GM18861 (cell line): ENCODE measurements at regions not wholly inside any gene's neighbourhood (a gene's known extent, or its start where the extent isn't known, plus 50 kb on each side); places are given as distances from the start of the nearest gene placed in this dataset.
A peak's percentile ranks its signal among the peaks of the same experiment; 100 is the strongest.
"Not testable (repeated sequence)": the region's sequence is repeated elsewhere in the genome, so short reads cannot be mapped to it uniquely, and the experiment has no call there.

Source experiments
- ATAC-seq: cut with Tn5 transposase; IDR thresholded peaks from one replicate; pipeline ENCODE4 v1.9.1; 2021; ENCODE audit not compliant: unreplicated experiment

- ATAC-seq: peak; percentile 40
Measured at GRCh38 chr6:163707387-163708355, 293.2 kb downstream of the QKI start.

DNA sequence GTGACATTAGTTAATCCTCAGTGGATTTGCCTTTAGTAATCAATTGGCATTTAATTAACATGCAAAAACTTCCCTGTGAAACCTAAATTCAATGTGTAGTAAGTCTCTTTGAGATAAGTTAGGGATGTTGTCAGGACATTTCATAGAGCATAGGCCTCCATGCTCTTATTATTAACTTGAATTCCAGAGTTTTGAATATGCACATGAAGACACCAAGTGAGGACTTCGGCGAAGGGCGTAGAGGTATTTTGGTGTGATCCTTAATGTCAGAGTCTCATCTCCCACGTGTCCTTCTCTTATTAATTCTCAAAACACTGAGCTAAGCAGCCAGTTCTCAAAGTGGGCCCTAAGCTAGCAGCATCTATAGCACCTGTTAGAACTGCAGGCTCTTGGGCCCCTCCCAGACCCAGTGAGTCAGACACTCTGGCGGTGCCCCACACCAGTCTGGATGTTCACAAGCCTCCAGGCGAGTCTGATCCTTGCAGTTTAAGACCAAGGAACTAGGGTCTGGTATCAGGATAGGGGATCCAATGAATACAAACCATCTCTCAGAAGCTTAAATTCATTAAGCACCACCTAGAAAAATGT, 292.1 kb downstream of the QKI start:
- ATAC-seq: no peak

DNA sequence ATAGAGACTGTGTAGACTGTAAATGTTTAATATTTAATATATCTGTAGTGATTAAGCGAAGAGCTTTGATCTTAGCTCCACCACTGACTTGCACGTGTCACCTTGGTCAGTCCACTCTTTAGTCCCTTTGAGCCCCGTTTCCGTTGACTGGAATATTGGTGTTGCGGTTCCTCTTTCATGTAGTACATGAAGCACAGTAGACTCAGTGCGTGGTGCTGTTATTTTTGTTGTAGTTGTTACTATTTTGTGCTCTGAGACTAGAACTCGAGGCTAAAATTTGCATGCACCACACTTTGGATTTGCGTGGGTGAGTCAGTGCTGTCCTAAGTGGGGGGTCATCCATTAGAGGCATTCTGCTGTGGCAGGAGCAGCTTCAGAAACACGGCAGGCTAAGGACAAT, 291.4 kb downstream of the QKI start:
- peak; percentile 51 for ATAC-seq

GRCh38 chr6:163702736-163703135, 288.2 kb downstream of the QKI start:
- peak; percentile 16 for ATAC-seq

DNA sequence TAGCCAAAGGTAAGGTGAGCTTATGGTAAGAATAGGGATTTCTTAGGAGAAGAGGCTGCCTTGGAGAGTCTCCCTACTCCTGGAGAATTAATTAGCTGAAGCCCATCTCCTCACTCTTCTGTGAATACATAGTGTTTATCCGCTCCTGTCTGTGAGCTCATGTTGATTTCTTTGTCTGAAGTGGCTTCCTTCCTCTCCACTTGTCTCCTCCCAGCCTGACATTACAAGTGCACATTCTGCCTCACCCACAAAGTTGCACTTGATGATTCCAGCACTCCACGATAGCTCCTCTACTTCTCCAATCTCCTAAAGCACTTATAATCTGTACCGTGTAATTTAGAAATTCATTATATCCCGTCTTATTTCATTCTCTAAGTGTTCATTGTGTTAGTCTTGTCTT, 287.2 kb downstream of the QKI start:
- ATAC-seq: no peak

GRCh38 chr6:163698086-163698485, 283.6 kb downstream of the QKI start:
- ATAC-seq: no peak

DNA sequence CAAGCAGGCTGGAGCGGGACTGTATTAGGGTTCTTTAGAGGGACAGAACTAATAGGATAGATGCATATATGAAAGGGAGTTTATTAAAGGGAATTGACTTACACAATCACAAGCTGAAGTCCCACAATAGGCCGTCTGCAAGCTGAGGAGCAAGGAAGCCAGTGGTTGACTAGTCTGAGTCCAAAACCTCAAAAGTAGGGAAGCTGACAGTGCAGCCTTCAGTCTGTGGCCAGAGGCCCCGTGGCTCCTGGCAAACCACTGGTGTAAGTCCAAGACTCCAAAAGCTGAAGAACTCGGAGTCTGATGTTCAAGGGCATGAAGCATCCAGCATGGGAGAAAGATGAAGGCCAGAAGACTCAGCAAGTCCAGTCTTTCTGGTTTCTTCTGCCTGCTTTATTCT, 281.8 kb downstream of the QKI start:
- ATAC-seq: not testable (repeated sequence)

DNA sequence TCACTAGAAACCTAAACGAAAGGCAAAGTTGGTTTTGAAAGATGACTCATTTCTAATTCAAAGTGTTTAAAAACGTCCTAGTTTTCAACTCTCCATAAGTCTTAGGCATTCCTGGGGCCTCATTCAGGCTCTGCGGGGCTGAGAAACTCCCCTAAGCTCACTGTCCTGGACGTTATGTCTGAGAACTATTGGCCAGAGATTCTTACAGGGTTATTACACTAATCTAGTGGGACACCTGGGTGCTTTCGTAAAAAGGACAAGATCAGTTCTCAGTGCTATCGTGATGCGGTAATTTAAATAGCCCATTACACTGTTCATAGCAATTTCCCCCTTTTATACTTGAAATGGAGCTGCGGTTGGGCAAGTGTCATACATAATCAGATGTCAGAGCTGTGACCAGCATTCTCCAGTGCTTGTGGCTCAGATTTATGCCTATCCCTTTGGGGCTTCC, 280.9 kb downstream of the QKI start:
- ATAC-seq: no peak

DNA sequence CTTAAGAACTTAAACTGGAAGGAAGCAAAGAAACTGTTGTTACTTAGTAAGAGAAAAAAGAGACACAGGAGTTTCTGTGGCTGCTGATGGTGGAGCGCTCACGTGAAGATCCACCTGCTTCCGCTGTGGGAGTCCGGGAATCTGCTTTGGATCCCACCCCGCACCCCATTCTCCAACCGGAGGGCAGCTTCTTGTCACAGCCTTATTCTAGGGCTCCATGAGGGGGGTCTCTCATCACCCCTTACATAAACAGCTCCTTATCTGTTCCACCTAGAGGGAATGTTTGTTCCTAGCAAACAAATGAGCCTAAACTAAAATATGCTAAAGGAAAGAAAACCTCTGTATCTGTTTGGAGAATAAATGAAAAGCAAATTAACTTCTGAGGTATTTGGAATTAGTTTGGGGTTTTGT, 280.5 kb downstream of the QKI start:
- ATAC-seq: no peak

DNA sequence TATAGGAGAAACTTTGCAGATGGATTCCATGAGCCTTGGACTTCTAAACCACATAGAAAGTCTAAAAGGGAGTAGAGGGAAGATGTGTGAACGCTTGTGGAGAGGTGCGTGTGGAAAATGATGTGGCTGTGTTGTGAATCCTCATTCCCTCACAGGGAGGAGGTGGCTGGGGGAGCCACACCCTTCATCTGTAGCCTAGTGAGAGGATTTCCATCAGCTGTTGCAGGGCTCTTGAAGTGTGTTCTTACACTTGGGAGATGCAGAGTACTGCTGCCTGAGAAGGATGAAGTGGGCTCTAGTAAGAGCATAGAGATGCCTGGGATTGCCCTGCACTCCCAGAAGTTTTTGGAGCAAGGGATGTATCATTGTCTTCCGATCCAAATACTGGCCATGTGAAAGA, 279.6 kb downstream of the QKI start:
- ATAC-seq: no peak

DNA sequence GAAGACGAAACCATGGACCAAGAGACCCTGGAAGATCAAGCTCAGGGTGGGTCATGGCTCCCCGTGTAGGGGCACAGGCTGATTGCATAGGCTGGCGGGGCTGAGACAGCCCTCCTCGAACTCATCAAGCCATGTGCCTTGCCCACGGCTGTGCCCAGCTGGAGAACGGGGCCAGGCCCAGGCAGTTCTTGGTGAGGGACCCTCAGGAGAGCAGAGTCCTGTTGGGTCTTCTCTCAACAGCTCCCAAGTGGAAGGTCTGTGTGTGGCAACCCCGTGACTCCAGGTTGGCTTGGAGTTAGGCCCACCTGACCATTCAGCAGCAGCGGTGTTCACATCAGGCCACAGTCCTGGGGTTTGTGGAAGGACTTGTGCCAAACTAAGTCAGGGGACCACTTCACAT, 276.5 kb downstream of the QKI start:
- ATAC-seq: no peak

GRCh38 chr6:163688739-163689362, 274.3 kb downstream of the QKI start:
- ATAC-seq: no peak

GRCh38 chr6:163687075-163687474, 272.6 kb downstream of the QKI start:
- no peak for ATAC-seq

DNA sequence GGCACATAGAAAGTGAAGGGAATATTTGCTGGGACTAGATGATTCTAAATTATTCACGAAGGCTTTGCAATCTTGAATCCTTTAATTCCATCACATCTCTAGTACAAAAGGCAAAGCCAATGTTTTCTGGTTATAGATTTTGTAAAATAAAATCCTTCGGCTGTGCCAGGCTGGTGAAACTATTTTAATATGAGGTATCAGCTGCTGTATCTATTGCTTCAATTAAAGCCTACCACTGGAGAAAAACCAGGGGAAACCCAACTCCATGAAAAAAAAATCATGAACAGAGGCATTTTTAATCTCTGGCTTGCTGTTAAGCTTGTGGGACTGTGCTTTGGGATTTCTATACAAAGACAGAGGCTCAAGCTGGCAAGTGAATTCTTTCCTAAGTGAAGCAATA, 271.8 kb downstream of the QKI start:
- ATAC-seq: no peak

DNA sequence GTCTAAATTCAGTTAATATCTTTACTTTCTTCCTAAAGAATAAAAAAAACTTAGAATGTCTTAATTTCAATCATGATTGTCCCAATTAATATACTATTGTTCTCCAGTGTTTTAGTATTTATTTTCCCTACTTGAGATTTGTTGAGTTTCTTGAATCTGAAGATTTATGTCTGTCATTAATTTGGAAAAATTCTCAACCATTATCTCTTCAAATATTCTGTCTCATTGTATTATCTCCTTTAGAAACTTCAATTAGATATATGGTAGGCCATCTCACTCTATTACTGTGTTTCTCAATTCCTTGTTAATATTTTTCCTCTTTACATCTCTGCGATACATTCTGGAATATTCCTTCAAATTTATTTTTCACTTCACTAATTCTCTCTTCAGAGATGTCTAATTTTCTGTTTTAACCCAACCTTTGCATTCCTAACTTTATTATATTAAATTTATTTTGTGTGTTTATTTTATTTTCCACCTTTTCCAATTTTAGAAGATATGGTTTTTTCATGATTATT, 268.6 kb downstream of the QKI start:
- no peak for ATAC-seq

DNA sequence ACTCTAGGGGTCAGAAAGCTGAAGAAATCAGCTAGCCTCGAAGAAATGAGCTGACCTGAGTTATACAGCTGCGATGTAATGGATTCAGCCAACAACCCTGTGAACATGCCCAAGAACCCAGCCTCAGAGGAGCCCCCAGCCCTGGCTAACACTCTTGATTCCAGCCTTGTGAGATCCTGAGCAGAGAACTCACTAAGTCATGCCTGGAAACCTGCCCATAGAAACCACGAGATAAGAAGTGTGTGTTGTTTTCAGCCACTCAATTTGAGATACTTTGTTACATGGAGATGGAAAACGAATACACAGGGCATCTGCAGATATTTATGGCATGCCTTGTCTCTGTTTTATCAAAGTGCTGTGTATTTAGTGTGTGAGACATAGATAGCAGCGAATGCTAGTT, 265.2 kb downstream of the QKI start:
- ATAC-seq: no peak

DNA sequence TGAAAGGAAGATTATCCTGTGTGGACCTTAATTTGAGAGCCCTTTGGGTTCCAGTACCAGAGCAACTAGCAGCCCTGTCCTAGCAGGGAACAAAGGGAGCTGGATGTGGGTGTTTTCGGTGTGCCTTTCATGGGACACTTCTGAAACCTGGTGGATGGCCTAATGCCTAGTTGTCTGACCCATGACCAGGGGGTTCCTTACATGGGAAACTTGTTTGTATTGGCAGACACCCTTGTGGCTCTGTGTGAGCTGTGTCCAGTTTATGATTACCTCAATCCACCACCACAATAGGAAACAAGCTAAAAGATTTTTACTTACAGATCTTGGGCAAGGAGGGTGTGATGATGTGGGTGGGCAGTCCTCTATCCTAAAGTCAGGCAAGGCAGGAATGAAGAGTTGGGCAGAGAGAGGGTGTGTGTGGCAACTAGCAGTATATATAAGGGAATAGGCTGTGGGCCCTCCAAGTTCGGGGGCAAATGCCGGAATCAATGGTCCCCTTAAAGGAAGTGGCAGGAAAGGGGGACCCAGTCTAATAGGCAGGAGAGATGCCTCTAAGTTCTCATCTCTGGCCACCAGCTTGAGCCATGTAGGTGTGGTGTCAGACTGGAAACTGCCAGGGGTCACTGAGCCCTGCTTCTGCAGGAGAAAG, 264.6 kb downstream of the QKI start:
- ATAC-seq: no peak

GRCh38 chr6:163675611-163676010, 261.1 kb downstream of the QKI start:
- ATAC-seq: no peak

GRCh38 chr6:163672710-163673109, 258.2 kb downstream of the QKI start:
- no peak for ATAC-seq

- no peak for ATAC-seq
Measured at GRCh38 chr6:163671791-163672190, 257.3 kb downstream of the QKI start.

DNA sequence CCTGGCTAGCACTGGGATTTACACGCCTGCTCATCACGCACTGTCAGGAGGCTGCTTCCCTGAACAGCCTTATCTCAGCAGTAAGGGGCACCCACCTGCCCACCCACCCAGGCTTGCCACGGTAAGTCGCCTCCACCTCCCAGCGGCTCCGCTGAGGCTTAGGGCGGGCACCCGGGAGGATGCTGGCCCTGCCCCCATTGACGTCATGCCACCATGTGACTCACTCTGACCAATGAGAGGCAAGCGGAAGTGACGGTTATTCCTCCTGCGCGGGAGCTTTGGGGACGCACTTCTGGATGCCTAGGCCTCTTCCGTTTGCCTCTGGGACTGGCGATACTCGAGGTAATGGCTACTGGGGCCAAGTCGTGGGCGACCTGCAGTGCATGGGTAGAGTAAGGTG, 256.8 kb downstream of the QKI start:
- no peak for ATAC-seq
